ENCODE measurements at regions not wholly inside any gene's neighbourhood (a gene's known extent, or its start where the extent isn't known, plus 50 kb on each side); places are given as distances from the start of the nearest gene placed in this dataset.

- in situ Hi-C loops (cut with MboI; ENCODE audit: low pct_unique_long_range_greater_than_20kb in 2 of 9, low sequenced_read_pairs in 9 of 9, unreplicated experiment in 9 of 9): no loop called here
- 40 to 100% (median 92%) methylated on average over 1 to 2 of the region's 2 CpGs; no CpG with 5 or more reads in 7 of the 10 experiments for WGBS, 10 experiments
- H3K27ac ChIP-seq: no peak overlapping the region
- no peak overlapping the region for H3K4me3 ChIP-seq
- ATAC-seq (replicated peaks in 6 of 8): no peak
- peaks cover 54 to 73% of the 10 kb centered on the region in 2 donors for H3K4me1 ChIP-seq (replicated peaks in 1 of 2)
Observed at GRCh38 chr2:120909102-120909501, 173.4 kb downstream of the GLI2 start.

- Histone ChIP-seq H3K4me1 (replicated peaks in 1 of 2) (peaks cover 54 to 73% of the 10 kb centered on the region in 2 donors), H3K4me3 (no peak overlapping the region), H3K27ac (peak overlapping the region in 1 of 2 donors; percentile 53)
- 50 to 100% (median 64%) methylated on average over 1 to 2 of the region's 5 CpGs; no CpG with 5 or more reads in 6 of the 10 experiments for WGBS, 10 experiments
- ATAC-seq (replicated peaks in 6 of 8): peak in 5 of 8 experiments; percentile 15 to 55 (median 29)
- in situ Hi-C loops (cut with MboI; ENCODE audit: low pct_unique_long_range_greater_than_20kb in 2 of 9, low sequenced_read_pairs in 9 of 9, unreplicated experiment in 9 of 9): no loop called here
Observed at GRCh38 chr2:120910164-120910563, 174.5 kb downstream of the GLI2 start.

- H3K4me3 ChIP-seq: no peak overlapping the region
- in situ Hi-C loops (cut with MboI; ENCODE audit: low pct_unique_long_range_greater_than_20kb in 2 of 9, low sequenced_read_pairs in 9 of 9, unreplicated experiment in 9 of 9): no loop called here
- no peak for ATAC-seq (replicated peaks in 6 of 8)
- peaks cover 54 to 72% of the 10 kb centered on the region in 2 donors for H3K4me1 ChIP-seq (replicated peaks in 1 of 2)
- 19 to 100% (median 58%) methylated on average over 1 to 13 of the region's 16 CpGs; no CpG with 5 or more reads in 3 of the 10 experiments for WGBS, 10 experiments
- H3K27ac ChIP-seq: peak overlapping the region in 1 of 2 donors; percentile 31
Observed at GRCh38 chr2:120910956-120911951, 175.6 kb downstream of the GLI2 start.

- 0 to 100% (median 73%) methylated on average over 1 to 14 of the region's 29 CpGs; no CpG with 5 or more reads in 1 of the 10 experiments for WGBS, 10 experiments
- H3K4me3 ChIP-seq: no peak overlapping the region
- ATAC-seq (replicated peaks in 6 of 8): peak in 3 of 8 experiments; percentile 71 to 84 (median 72)
- in situ Hi-C loops (cut with MboI; ENCODE audit: low pct_unique_long_range_greater_than_20kb in 2 of 9, low sequenced_read_pairs in 9 of 9, unreplicated experiment in 9 of 9): no loop called here
- peaks cover 58 to 61% of the 10 kb centered on the region in 2 donors for H3K4me1 ChIP-seq (replicated peaks in 1 of 2)
- H3K27ac ChIP-seq: peak overlapping the region in 1 of 2 donors; percentile 31
Observed at GRCh38 chr2:120912101-120912985, 176.7 kb downstream of the GLI2 start.

GRCh38 chr2:120913972-120914838 is 178.5 kb downstream of the GLI2 start:
- ATAC-seq (replicated peaks in 6 of 8): peak in 1 of 8 experiments; percentile 1
- 78 to 100% (median 97%) methylated on average over 1 to 8 of the region's 13 CpGs; no CpG with 5 or more reads in 3 of the 10 experiments for WGBS, 10 experiments
- H3K4me1 ChIP-seq (replicated peaks in 1 of 2): peaks cover 67 to 70% of the 10 kb centered on the region in 2 donors
- H3K27ac ChIP-seq: no peak overlapping the region
- in situ Hi-C loops (cut with MboI; ENCODE audit: low pct_unique_long_range_greater_than_20kb in 2 of 9, low sequenced_read_pairs in 9 of 9, unreplicated experiment in 9 of 9): no loop called here
- H3K4me3 ChIP-seq: no peak overlapping the region

- ATAC-seq (replicated peaks in 6 of 8): peak; percentile 38 to 89 (median 80)
- peaks cover 67 to 68% of the 10 kb centered on the region in 2 donors for H3K4me1 ChIP-seq (replicated peaks in 1 of 2)
- H3K4me3 ChIP-seq: no peak overlapping the region
- H3K27ac ChIP-seq: peak overlapping the region in 1 of 2 donors; percentile 14
- WGBS, 10 experiments: 0 to 100% (median 50%) methylated on average over 1 to 4 of the region's 17 CpGs; no CpG with 5 or more reads in 3 of the 10 experiments
- in situ Hi-C loops (cut with MboI; ENCODE audit: low pct_unique_long_range_greater_than_20kb in 2 of 9, low sequenced_read_pairs in 9 of 9, unreplicated experiment in 9 of 9): no loop called here
Observed at GRCh38 chr2:120914839-120915521, 179.3 kb downstream of the GLI2 start.

- Histone ChIP-seq H3K27ac (peak overlapping the region in 1 of 2 donors; percentile 14), H3K4me1 (replicated peaks in 1 of 2) (peaks cover 66 to 69% of the 10 kb centered on the region in 2 donors), H3K4me3 (no peak overlapping the region)
- ATAC-seq (replicated peaks in 6 of 8): peak in 1 of 8 experiments; percentile 22
- WGBS, 10 experiments: 20 to 100% (median 90%) methylated on average over 1 to 2 of the region's 3 CpGs; no CpG with 5 or more reads in 4 of the 10 experiments
- in situ Hi-C loops (cut with MboI; ENCODE audit: low pct_unique_long_range_greater_than_20kb in 2 of 9, low sequenced_read_pairs in 9 of 9, unreplicated experiment in 9 of 9): no loop called here
Observed at GRCh38 chr2:120915670-120916069, 180.0 kb downstream of the GLI2 start.

- no peak for ATAC-seq (replicated peaks in 6 of 8)
- in situ Hi-C loops (cut with MboI; ENCODE audit: low pct_unique_long_range_greater_than_20kb in 2 of 9, low sequenced_read_pairs in 9 of 9, unreplicated experiment in 9 of 9): no loop called here
- 94 to 100% (median 97%) methylated on average over 1 to 9 of the region's 9 CpGs; no CpG with 5 or more reads in 6 of the 10 experiments for WGBS, 10 experiments
- Histone ChIP-seq H3K4me3 (no peak overlapping the region), H3K4me1 (replicated peaks in 1 of 2) (peaks cover 64 to 73% of the 10 kb centered on the region in 2 donors), H3K27ac (no peak overlapping the region)
Observed at GRCh38 chr2:120916446-120916845, 180.8 kb downstream of the GLI2 start.

- peak in 6 of 8 experiments; percentile 16 to 67 (median 32) for ATAC-seq (replicated peaks in 6 of 8)
- Histone ChIP-seq H3K4me3 (no peak overlapping the region), H3K27ac (no peak overlapping the region), H3K4me1 (replicated peaks in 1 of 2) (peaks cover 57 to 66% of the 10 kb centered on the region in 2 donors)
- 27 to 100% (median 73%) methylated on average over 1 to 3 of the region's 4 CpGs; no CpG with 5 or more reads in 6 of the 10 experiments for WGBS, 10 experiments
- in situ Hi-C loops (cut with MboI; ENCODE audit: low pct_unique_long_range_greater_than_20kb in 2 of 9, low sequenced_read_pairs in 9 of 9, unreplicated experiment in 9 of 9): no loop called here
Observed at GRCh38 chr2:120917886-120918285, 182.2 kb downstream of the GLI2 start.

- H3K4me1 ChIP-seq (replicated peaks in 1 of 2): peaks cover 43 to 52% of the 10 kb centered on the region in 2 donors
Observed at GRCh38 chr2:120919216-120919615, 183.5 kb downstream of the GLI2 start.

GRCh38 chr2:120919771-120920453 is 184.2 kb downstream of the GLI2 start:
- H3K27ac ChIP-seq: peak overlapping the region in 1 of 2 donors; percentile 73
- in situ Hi-C loops (cut with MboI; ENCODE audit: low pct_unique_long_range_greater_than_20kb in 2 of 9, low sequenced_read_pairs in 9 of 9, unreplicated experiment in 9 of 9): no loop called here
- peaks cover 37 to 45% of the 10 kb centered on the region in 2 donors for H3K4me1 ChIP-seq (replicated peaks in 1 of 2)
- WGBS, 10 experiments: 48 to 100% (median 85%) methylated on average over 1 to 8 of the region's 19 CpGs; no CpG with 5 or more reads in 3 of the 10 experiments
- peak; percentile 24 to 75 (median 58) for ATAC-seq (replicated peaks in 6 of 8)
- H3K4me3 ChIP-seq: no peak overlapping the region

More at GRCh38 chr2:120919216-120919615, 183.5 kb downstream of the GLI2 start:
- 89 to 93% (median 91%) methylated on average over 3 to 5 of the region's 8 CpGs; no CpG with 5 or more reads in 7 of the 10 experiments for WGBS, 10 experiments
- in situ Hi-C loops (cut with MboI; ENCODE audit: low pct_unique_long_range_greater_than_20kb in 2 of 9, low sequenced_read_pairs in 9 of 9, unreplicated experiment in 9 of 9): no loop called here
- Histone ChIP-seq H3K27ac (no peak overlapping the region), H3K4me3 (no peak overlapping the region)
- ATAC-seq (replicated peaks in 6 of 8): no peak

Measured in motor neuron (in vitro differentiated cells).